SK-N-MC (cell line): ENCODE measurements at regions not wholly inside any gene's neighbourhood (a gene's known extent, or its start where the extent isn't known, plus 50 kb on each side); places are given as distances from the start of the nearest gene placed in this dataset.

ENCODE experiments used
- DNase-seq: peaks from one replicate; pipeline ENCODE4 v3.0.0-alpha.2; 2011; ENCODE audit warnings: low read depth, low spot score
- H3K27ac ChIP-seq: fragments of 200-600 bp; sonication (generic); 2 replicates; pipeline ENCODE4 v1.5.1; 2016; ENCODE audit warnings: mixed run types
- H3K36me3 ChIP-seq: fragments of 200-600 bp; sonication (generic); 2 replicates; pipeline ENCODE4 v1.6.1; 2017; ENCODE audit warnings: antibody characterized with exemption, low read length, mixed read lengths; ENCODE audit not compliant: insufficient read depth
- H3K4me3 ChIP-seq: fragments of 200-600 bp; sonication (generic); 2 replicates; pipeline ENCODE4 v1.5.1; 2016
- H3K9ac ChIP-seq: fragments of 200-600 bp; sonication (generic); 2 replicates; pipeline ENCODE4 v1.8.0; 2017; ENCODE audit warnings: mixed run types, mixed read lengths; ENCODE audit not compliant: insufficient read length
- H3K9me3 ChIP-seq: fragments of 200-600 bp; sonication (generic); 2 replicates; pipeline ENCODE4 v1.6.1; 2017; ENCODE audit warnings: low read depth, mild to moderate bottlenecking, antibody characterized with exemption, low read length, moderate library complexity, mixed read lengths
- EZH2 ChIP-seq: fragments of 200-600 bp; sonication (generic); IDR thresholded peaks from one replicate; pipeline ENCODE4 v1.6.1; 2017; ENCODE audit warnings: antibody characterized with exemption
- FOXP2 ChIP-seq: optimal IDR thresholded peaks from 2 replicates; pipeline ENCODE3; 2011; ENCODE audit warnings: mild to moderate bottlenecking, moderate library complexity; ENCODE audit not compliant: insufficient read depth; ENCODE audit errors: extremely low read length, control extremely low read depth
- POLR2AphosphoS5 ChIP-seq: IDR thresholded peaks from 2 replicates; pipeline ENCODE4 v1.6.1; 2012; ENCODE audit warnings: mild to moderate bottlenecking, low read depth, low read length, borderline replicate concordance

DNA sequence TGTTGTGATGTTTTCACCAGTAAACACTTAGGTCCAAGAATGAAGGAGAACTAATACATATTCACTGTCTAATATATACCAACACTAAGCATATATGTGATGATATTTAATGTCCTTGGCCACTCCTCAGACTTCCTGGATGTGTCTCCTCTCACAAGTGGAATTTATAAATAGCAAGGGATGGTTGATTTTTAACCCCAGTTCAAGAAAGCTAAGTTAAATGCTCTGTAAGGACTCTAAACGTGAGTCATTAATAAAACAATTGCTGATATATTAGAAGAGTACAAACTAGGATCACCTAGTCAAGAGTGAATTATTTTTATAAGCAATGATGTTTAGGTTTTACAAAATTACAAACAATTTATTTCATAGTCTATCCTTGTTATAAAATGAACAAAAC is 355.9 kb upstream of the TMEM229A start:
- Histone ChIP-seq H3K9ac (no peak overlapping the region), H3K27ac (no peak overlapping the region), H3K4me3 (no peak overlapping the region), H3K9me3 (no peaks in the 10 kb centered on the region), H3K36me3 (no peaks in the 10 kb centered on the region)
- DNase-seq, result no peak
- TF ChIP-seq POLR2AphosphoS5 (no peak), FOXP2 (no peak)

DNA sequence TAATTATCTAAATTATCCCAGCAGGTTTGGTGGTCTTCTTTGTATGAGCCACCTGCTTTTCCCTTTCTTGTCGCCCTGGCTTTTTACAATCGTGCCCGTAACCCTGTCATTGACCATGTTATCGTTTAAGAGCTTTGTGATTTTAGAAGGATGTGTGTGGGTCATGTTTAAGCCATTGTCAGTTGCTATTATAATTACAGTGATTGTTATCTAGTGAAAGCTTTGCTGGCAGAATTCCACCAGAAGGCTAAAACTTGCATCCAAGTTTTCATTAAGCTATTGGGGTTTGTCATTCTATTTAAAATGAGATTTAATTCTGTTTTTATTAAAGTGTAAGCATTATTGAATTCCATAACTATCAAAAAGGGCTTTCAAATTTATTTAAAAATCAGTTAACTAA is 354.2 kb upstream of the TMEM229A start:
- no peak overlapping the region for H3K27ac ChIP-seq
- no peaks in the 10 kb centered on the region for H3K36me3 ChIP-seq
- DNase-seq, result no peak
- no peaks in the 10 kb centered on the region for H3K9me3 ChIP-seq
- H3K4me3 ChIP-seq, result no peak overlapping the region
- H3K9ac ChIP-seq, result no peak overlapping the region
- TF ChIP-seq EZH2 (no peak), FOXP2 (no peak), POLR2AphosphoS5 (no peak)

DNA sequence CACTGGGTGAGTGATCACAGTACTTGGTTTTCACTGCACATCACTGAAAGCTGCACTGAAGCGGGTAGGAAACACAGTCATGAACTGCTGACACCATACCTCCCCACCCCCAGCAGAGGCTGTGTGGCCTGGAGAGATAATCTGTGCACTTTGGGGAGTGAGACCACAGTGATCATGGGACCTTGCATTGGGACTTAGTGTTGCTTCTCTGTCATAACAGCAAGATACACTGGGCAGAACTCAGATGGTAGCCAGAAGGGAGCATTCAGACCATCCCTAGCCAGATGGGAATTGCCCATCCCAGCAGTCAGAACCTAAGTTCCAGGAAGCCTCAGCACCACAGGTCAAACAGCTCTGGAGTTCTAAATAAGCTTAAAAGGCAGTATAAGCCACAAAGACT is 346.4 kb upstream of the TMEM229A start:
- DNase-seq, result no peak
- no peaks in the 10 kb centered on the region for H3K36me3 ChIP-seq
- no peak overlapping the region for H3K4me3 ChIP-seq
- no peak overlapping the region for H3K9ac ChIP-seq
- no peak overlapping the region for H3K27ac ChIP-seq
- no peaks in the 10 kb centered on the region for H3K9me3 ChIP-seq
- TF ChIP-seq FOXP2, result no peak
- TF ChIP-seq EZH2, result no peak
- no peak for TF ChIP-seq POLR2AphosphoS5

DNA sequence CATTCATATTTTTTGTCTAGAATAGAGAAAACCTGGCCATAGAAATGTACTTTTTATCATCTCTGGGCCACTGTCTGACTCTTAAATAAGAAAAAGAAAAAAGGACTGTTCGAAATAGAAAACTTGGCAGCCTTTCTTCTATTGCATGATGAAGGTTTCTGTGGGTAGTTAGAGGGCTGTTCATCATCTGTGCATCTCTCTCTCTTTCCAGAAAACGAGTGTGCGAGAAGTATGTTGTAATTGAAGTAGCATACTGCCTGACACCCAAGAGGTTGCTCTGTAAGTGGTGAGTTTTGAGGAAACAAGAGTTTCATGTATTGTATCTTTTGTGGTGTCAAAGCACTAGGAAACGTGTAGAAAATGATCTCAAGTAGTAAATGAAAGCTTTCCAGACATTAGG is 343.2 kb upstream of the TMEM229A start:
- no peak overlapping the region for H3K27ac ChIP-seq
- no peaks in the 10 kb centered on the region for H3K9me3 ChIP-seq
- no peak for DNase-seq
- TF ChIP-seq POLR2AphosphoS5 (no peak), FOXP2 (no peak), EZH2 (no peak)
- H3K9ac ChIP-seq, result no peak overlapping the region
- no peak overlapping the region for H3K4me3 ChIP-seq
- no peaks in the 10 kb centered on the region for H3K36me3 ChIP-seq

DNA sequence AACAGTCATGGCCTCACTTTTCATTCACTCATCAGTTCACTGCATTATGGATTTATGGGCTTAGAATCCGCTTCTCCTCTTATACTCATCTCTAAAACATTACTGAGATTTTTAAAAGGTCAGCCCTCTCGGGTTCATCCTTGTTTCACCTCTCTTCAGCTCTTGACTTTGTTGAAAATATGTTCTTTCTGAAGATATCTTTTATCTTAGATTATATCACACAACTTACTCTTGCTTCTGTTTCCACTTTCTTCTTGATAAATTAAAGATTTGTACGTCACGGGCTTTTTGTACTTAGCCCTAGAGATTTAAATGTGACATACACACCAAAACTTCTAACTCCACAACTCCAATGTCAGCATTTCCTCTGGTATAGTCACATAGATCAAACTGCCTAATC is 342.5 kb upstream of the TMEM229A start:
- Histone ChIP-seq H3K9me3 (no peaks in the 10 kb centered on the region), H3K36me3 (no peaks in the 10 kb centered on the region), H3K27ac (no peak overlapping the region), H3K9ac (no peak overlapping the region), H3K4me3 (no peak overlapping the region)
- TF ChIP-seq EZH2 (no peak), FOXP2 (no peak), POLR2AphosphoS5 (no peak)
- DNase-seq, result no peak

DNA sequence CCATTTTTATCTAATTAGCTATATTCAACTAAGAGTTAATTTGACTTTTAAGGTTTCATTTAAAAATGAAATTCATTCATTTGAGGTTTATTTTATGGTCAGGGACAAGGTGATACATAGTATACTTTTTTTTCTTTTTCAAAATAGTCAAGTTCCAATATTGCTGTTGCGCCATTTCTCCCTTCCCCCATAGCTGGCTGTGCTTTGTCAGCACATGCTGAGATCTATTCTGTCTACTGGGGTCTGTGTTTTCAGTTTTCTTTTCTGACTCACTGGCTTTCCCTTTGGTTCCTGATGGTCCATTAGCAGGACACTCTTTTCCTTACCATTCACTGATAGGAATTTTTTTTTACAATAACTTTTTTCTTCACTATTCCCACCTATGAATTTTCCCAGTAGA is 336.4 kb upstream of the TMEM229A start:
- TF ChIP-seq FOXP2, result peak; percentile 12
- TF ChIP-seq EZH2, result no peak
- peak; percentile 46; the same call in 1 of the 2 replicates for TF ChIP-seq POLR2AphosphoS5
- Histone ChIP-seq H3K9me3 (no peaks in the 10 kb centered on the region; the same call in 1 of the 2 replicates), H3K4me3 (peak overlapping the region; percentile 60), H3K9ac (peak overlapping the region; percentile 43), H3K36me3 (no peaks in the 10 kb centered on the region), H3K27ac (peak overlapping the region; percentile 91)
- DNase-seq, result peak; percentile 32

DNA sequence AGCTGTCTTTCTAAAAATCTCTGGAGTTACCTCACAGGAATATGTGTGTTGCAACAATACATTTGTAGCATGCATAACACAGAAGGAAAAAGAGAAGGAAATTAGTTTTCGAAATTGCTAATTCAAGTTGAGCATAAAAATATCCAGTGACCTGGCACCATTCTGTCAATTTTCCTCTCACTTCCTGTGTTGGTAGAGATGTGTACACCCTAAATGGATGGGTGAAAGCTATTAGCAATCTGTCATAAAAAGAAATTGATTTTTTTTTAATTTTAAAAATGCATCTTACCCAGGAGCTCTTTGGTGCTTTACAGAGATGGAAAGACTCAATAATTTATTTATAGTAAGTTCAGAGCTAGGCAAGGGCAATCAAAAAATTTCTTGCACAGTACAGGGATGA is 333.3 kb upstream of the TMEM229A start:
- DNase-seq, result no peak
- no peaks in the 10 kb centered on the region; the same call in 1 of the 2 replicates for H3K9me3 ChIP-seq

DNA sequence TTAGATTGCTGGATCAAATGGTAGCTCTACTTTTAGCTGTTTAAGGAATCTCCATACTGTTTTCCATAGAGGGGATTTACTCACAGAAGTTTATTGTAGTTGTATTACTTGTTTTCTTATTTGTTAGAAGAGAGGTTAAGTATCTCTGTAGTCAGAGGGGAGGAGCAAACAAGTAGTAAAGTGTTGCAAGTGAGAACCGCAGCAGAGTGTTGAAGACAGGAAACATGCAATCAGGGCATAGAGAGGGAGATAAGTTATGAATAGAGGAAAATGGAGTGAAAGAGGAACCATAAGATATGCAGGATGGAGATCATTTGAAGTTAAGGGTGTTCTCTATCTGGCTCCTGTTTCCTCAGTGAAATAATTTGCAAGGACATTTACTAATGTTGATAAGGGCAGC is 331.4 kb upstream of the TMEM229A start:
- no peak overlapping the region for H3K9ac ChIP-seq

More for the DNA sequence above, 333.3 kb upstream of the TMEM229A start:
- Histone ChIP-seq H3K27ac (no peak overlapping the region), H3K36me3 (no peaks in the 10 kb centered on the region), H3K9ac (no peak overlapping the region), H3K4me3 (no peak overlapping the region)
- TF ChIP-seq EZH2, result no peak
- no peak for TF ChIP-seq FOXP2
- TF ChIP-seq POLR2AphosphoS5, result no peak

DNA sequence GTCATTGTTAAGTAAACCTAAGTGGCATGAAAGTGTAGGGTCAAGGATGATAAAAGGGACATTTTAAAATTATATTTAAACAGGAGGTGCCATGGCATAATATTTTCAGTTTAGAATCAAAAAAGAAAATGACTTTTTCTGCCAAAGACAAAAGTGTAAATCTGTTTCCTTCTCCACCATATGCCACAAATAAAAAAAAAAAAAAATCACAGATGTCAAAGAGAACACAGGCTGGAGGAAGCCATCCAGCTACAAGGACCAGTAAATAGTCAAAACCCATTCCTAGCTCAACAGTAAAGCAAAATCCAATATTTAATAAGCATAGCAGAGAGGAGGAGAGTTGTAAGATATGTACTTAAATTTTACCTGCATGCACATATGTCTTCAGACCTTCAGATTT is 321.3 kb upstream of the TMEM229A start:
- Histone ChIP-seq H3K4me3 (no peak overlapping the region), H3K27ac (no peak overlapping the region), H3K36me3 (no peaks in the 10 kb centered on the region), H3K9me3 (no peaks in the 10 kb centered on the region), H3K9ac (no peak overlapping the region)
- no peak for TF ChIP-seq POLR2AphosphoS5
- DNase-seq, result no peak

More for the DNA sequence above, 331.4 kb upstream of the TMEM229A start:
- no peaks in the 10 kb centered on the region; the same call in 1 of the 2 replicates for H3K9me3 ChIP-seq
- H3K27ac ChIP-seq, result no peak overlapping the region
- no peak overlapping the region for H3K4me3 ChIP-seq
- DNase-seq, result no peak
- no peaks in the 10 kb centered on the region for H3K36me3 ChIP-seq
- no peak for TF ChIP-seq FOXP2
- TF ChIP-seq POLR2AphosphoS5, result no peak
- no peak for TF ChIP-seq EZH2

DNA sequence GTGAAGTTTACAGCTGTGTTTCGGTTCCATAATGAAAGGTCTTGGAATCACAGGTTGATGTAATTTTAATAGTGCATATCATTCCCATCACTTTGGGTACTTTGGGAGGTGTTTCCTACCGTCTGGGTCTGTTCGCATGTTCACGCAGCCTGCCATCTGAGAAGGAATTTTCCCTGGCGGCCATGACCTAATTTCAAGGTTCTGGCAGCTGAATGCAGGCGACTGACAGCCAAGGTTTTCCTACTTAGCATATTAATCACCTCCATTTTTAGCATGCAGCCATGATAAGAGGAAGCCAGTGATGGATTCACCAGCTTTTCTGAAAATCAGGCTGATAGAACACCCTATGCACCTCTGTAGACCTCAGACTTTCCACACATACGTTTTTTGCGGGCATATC is 319.1 kb upstream of the TMEM229A start:
- DNase-seq, result no peak
- Histone ChIP-seq H3K9ac (no peak overlapping the region), H3K27ac (no peak overlapping the region), H3K36me3 (no peaks in the 10 kb centered on the region), H3K9me3 (no peaks in the 10 kb centered on the region), H3K4me3 (no peak overlapping the region)
- TF ChIP-seq POLR2AphosphoS5 (no peak), FOXP2 (no peak), EZH2 (no peak)
